Motor neuron (in vitro differentiated cells): ENCODE measurements at regions not wholly inside any gene's neighbourhood (a gene's known extent, or its start where the extent isn't known, plus 50 kb on each side); places are given as distances from the start of the nearest gene placed in this dataset.
A peak's percentile ranks its signal among the peaks of the same experiment; 100 is the strongest.
"Not testable (repeated sequence)": the region's sequence is repeated elsewhere in the genome, so short reads cannot be mapped to it uniquely, and the experiment has no call there.

Experiments
- ATAC-seq, 8 experiments: fragments of 200-7000 bp; cut with Tn5 transposase; replicated peaks in 6 of 8; 2 replicates each; pipeline ENCODE4 v1.8.0; 2021; ENCODE audit warnings: mild to moderate bottlenecking in 8 of 8, moderate library complexity in 8 of 8
- H3K27ac ChIP-seq, 2 donors: fragments of 250-450 bp; sonication (Bioruptor Pico); 2 replicates each; pipeline ENCODE4 v1.9.0; 2021; ENCODE audit warnings: antibody characterized with exemption in 2 of 2, mild to moderate bottlenecking in 2 of 2, moderate library complexity in 1 of 2
- H3K4me1 ChIP-seq, 2 donors: fragments of 250-450 bp; sonication (Bioruptor Pico); replicated peaks in 1 of 2; 2 replicates each; pipeline ENCODE4 v1.6.1; 2021; ENCODE audit warnings: antibody characterized with exemption in 2 of 2, mild to moderate bottlenecking in 2 of 2, moderate library complexity in 1 of 2
- H3K4me3 ChIP-seq, 5 donors: fragments of 250-450 bp; sonication (Bioruptor Pico); 2 replicates each; pipeline ENCODE4 v1.9.0; 2021; ENCODE audit warnings: antibody characterized with exemption in 5 of 5, mild to moderate bottlenecking in 5 of 5, moderate library complexity in 4 of 5
- WGBS, 10 experiments: fragments of 450-650 bp; shearing (Covaris generic); methylation state at CpG; one replicate each; pipeline ENCODE4 v1.0.0; 2022; 5-methylcytosine and 5-hydroxymethylcytosine counted together
- in situ Hi-C, 9 experiments: fragments of 400-800 bp; cut with MboI; loops; one replicate each; pipeline ENCODE4 v1.15.0; 2021; ENCODE audit warnings: low sequenced_read_pairs in 9 of 9, low pct_unique_long_range_greater_than_20kb in 2 of 9; ENCODE audit not compliant: unreplicated experiment in 9 of 9

- in situ Hi-C loops: loop anchor here in 4 of 9 experiments (25.0 kb wide), 3 partner anchors 212 to 388 kb away; partner anchors contain the start of gene GLRA1 (in 2 of the 4)
- Histone ChIP-seq H3K4me3 (no peak overlapping the region), H3K4me1 (peaks cover 41 to 46% of the 10 kb centered on the region in 2 donors), H3K27ac (peak overlapping the region; percentile 44 to 52)
- peak in 5 of 8 experiments; percentile 74 to 90 (median 88) for ATAC-seq
- 55 to 92% (median 75%) methylated on average over 2 to 4 of the region's 12 CpGs; no CpG with 5 or more reads in 6 of the 10 experiments for WGBS, 10 experiments
Observed at GRCh38 chr5:152124409-152125041, 199.9 kb upstream of the GLRA1 start.

- Histone ChIP-seq H3K4me1 (peaks cover 25 to 39% of the 10 kb centered on the region in 2 donors), H3K4me3 (no peak overlapping the region), H3K27ac (no peak overlapping the region)
- ATAC-seq: peak in 6 of 8 experiments; percentile 53 to 81 (median 66)
- 0 to 80% (median 46%) methylated on average over 1 to 3 of the region's 5 CpGs; no CpG with 5 or more reads in 4 of the 10 experiments for WGBS, 10 experiments
- in situ Hi-C loops: no loop called here
Observed at GRCh38 chr5:152118676-152119470, 194.2 kb upstream of the GLRA1 start.

GRCh38 chr5:152116934-152117333 lies 192.3 kb upstream of the GLRA1 start:
- WGBS, 10 experiments: 11 to 100% (median 98%) methylated on average over 1 to 3 of the region's 3 CpGs; no CpG with 5 or more reads in 2 of the 10 experiments
- no peak overlapping the region for H3K4me3 ChIP-seq
- peak in 2 of 8 experiments; percentile 38 to 54 for ATAC-seq
- peaks cover 22 to 25% of the 10 kb centered on the region in 2 donors for H3K4me1 ChIP-seq
- no peak overlapping the region for H3K27ac ChIP-seq
- in situ Hi-C loops: no loop called here

- in situ Hi-C loops: no loop called here
- peak in 6 of 8 experiments; percentile 36 to 82 (median 64) for ATAC-seq
- Histone ChIP-seq H3K27ac (no peak overlapping the region), H3K4me1 (peaks cover 2 to 4% of the 10 kb centered on the region in 2 donors), H3K4me3 (no peak overlapping the region)
- 0 to 88% (median 50%) methylated on average over 1 to 2 of the region's 2 CpGs; no CpG with 5 or more reads in 4 of the 10 experiments for WGBS, 10 experiments
Observed at GRCh38 chr5:152113401-152113800, 188.8 kb upstream of the GLRA1 start.

GRCh38 chr5:152107220-152107619 lies 182.6 kb upstream of the GLRA1 start:
- Histone ChIP-seq H3K4me1 (peaks cover 15 to 18% of the 10 kb centered on the region in 2 donors), H3K27ac (peak overlapping the region in 1 of 2 donors; percentile 35), H3K4me3 (no peak overlapping the region)
- peak in 6 of 8 experiments; percentile 12 to 63 (median 46) for ATAC-seq
- WGBS, 10 experiments: 0 to 83% (median 60%) methylated on average over 1 to 3 of the region's 3 CpGs; no CpG with 5 or more reads in 2 of the 10 experiments
- in situ Hi-C loops: no loop called here

- Histone ChIP-seq H3K27ac (no peak overlapping the region), H3K4me3 (no peak overlapping the region), H3K4me1 (peaks cover 15 to 18% of the 10 kb centered on the region in 2 donors)
- ATAC-seq: peak in 2 of 8 experiments; percentile 40 to 66
- in situ Hi-C loops: no loop called here
- WGBS, 10 experiments: 20 to 100% (median 92%) methylated on average over 1 to 2 of the region's 2 CpGs; no CpG with 5 or more reads in 4 of the 10 experiments
Observed at GRCh38 chr5:152106571-152106970, 181.9 kb upstream of the GLRA1 start.

GRCh38 chr5:152105085-152105484 lies 180.4 kb upstream of the GLRA1 start:
- Histone ChIP-seq H3K4me1 (peaks cover 15 to 18% of the 10 kb centered on the region in 2 donors), H3K4me3 (no peak overlapping the region), H3K27ac (no peak overlapping the region)
- 0 to 100% (median 60%) methylated on average over 1 to 2 of the region's 2 CpGs; no CpG with 5 or more reads in 3 of the 10 experiments for WGBS, 10 experiments
- in situ Hi-C loops: no loop called here
- ATAC-seq: no peak

GRCh38 chr5:152104211-152104610 lies 179.6 kb upstream of the GLRA1 start:
- no peak for ATAC-seq
- in situ Hi-C loops: no loop called here
- no peak overlapping the region for H3K4me3 ChIP-seq
- H3K4me1 ChIP-seq: peaks cover 15 to 18% of the 10 kb centered on the region in 2 donors
- no peak overlapping the region for H3K27ac ChIP-seq
- WGBS, 10 experiments: 0 to 60% (median 13%) methylated on average over 1 to 3 of the region's 3 CpGs; no CpG with 5 or more reads in 1 of the 10 experiments

GRCh38 chr5:152102908-152103307 lies 178.3 kb upstream of the GLRA1 start:
- ATAC-seq, H3K4me3 ChIP-seq, H3K27ac ChIP-seq, in situ Hi-C loops: not testable (repeated sequence)
- H3K4me1 ChIP-seq: peaks cover 15 to 16% of the 10 kb centered on the region in 2 donors
- 0 to 100% (median 50%) methylated on average over 1 of the region's 1 CpG; no CpG with 5 or more reads in 4 of the 10 experiments for WGBS, 10 experiments

GRCh38 chr5:152102057-152102456 lies 177.4 kb upstream of the GLRA1 start:
- WGBS, 10 experiments: 0 to 100% (median 93%) methylated on average over 1 to 3 of the region's 3 CpGs
- Histone ChIP-seq H3K4me3 (no peak overlapping the region), H3K27ac (no peak overlapping the region), H3K4me1 (peaks cover 9 to 11% of the 10 kb centered on the region in 2 donors)
- in situ Hi-C loops: no loop called here
- no peak for ATAC-seq

GRCh38 chr5:152100462-152100861 lies 175.8 kb upstream of the GLRA1 start:
- in situ Hi-C loops: no loop called here
- H3K4me3 ChIP-seq: no peak overlapping the region
- ATAC-seq: peak in 3 of 8 experiments; percentile 58 to 78 (median 69)
- no peak overlapping the region for H3K27ac ChIP-seq
- peaks cover 5 to 8% of the 10 kb centered on the region in 2 donors for H3K4me1 ChIP-seq

GRCh38 chr5:152097128-152097527 lies 172.5 kb upstream of the GLRA1 start:
- ATAC-seq: peak in 1 of 8 experiments; percentile 32

GRCh38 chr5:152094716-152095115 lies 170.1 kb upstream of the GLRA1 start:
- Histone ChIP-seq H3K27ac (no peak overlapping the region), H3K4me3 (no peak overlapping the region), H3K4me1 (peaks cover 40 to 43% of the 10 kb centered on the region in 2 donors)
- in situ Hi-C loops: no loop called here
- no peak for ATAC-seq
- WGBS, 10 experiments: 0 to 100% (median 74%) methylated on average over 1 to 2 of the region's 2 CpGs

More at GRCh38 chr5:152097128-152097527, 172.5 kb upstream of the GLRA1 start:
- WGBS, 10 experiments: 0 to 25% (median 10%) methylated on average over 1 of the region's 1 CpG; no CpG with 5 or more reads in 4 of the 10 experiments
- H3K4me3 ChIP-seq: no peak overlapping the region
- H3K4me1 ChIP-seq: peaks cover 32 to 35% of the 10 kb centered on the region in 2 donors
- no peak overlapping the region for H3K27ac ChIP-seq
- in situ Hi-C loops: no loop called here
